Stromal cell of bone marrow (primary cell): ENCODE measurements at regions not wholly inside any gene's neighbourhood (a gene's known extent, or its start where the extent isn't known, plus 50 kb on each side); places are given as distances from the start of the nearest gene placed in this dataset.
"Not testable (repeated sequence)": the region's sequence is repeated elsewhere in the genome, so short reads cannot be mapped to it uniquely, and the experiment has no call there.

Source experiments
- DNase-seq: peaks from one replicate; pipeline ENCODE4 v3.0.0-alpha.2; 2012; ENCODE audit warnings: low read depth

DNA sequence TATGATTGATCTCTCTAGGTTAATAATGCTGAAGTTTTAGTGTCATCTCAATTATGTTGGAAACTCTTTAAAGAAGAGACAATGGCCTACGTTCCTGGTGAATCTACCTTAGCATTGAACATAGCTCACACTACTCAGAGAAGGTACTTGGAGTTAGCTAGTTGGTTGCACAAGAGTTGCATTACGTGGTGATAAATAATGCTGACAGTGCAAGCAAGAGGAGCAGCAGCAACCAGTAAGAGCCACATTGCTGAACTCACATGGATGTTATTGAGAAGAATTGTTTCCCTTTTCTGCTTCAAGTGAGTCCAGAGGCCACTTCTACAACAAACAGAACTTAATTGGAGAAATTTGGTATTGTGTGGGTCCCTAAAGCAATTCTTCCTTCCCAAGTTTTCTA, 737.1 kb downstream of the TDRD15 start:
- DNase-seq: no peak

GRCh38 chr2:21866316-21866715, 742.5 kb downstream of the TDRD15 start:
- DNase-seq: no peak

DNA sequence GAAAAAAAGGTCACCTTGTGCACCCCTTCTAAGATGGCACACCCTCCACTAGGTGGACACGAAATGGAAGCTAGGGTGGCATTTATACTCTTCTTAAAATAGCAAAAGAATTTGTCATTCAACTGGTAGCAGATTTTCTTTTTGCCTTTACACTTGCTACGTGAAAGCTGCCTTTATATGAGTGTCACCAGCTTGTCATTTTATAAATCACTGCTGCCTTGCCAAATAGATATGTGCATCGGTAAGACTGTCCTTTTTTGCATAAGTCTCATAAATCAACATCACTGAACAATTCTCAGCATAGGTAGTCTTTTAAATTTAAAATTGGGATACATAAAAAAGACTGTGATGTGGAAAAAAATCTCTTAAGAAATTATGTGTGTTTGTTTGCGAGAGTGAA, 764.1 kb downstream of the TDRD15 start:
- DNase-seq: no peak

DNA sequence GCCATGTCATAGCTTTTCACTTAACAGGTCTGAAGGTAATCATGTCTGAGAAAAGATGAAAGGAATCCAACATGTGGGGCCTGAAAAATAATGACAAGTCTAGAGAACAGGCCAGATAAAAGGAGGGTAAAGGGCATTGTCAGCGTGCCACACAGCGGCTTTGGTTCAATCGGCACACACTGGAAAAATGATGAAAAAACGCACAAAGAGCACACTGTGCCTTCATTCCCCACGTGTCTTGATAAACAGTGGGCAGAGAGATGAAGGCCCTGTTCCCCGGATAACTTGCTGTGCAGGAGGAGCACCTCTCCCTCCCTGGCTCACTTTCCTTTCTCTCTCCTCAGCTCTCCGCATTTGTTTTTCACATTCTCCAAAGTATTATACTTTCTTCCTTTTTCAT, 766.3 kb downstream of the TDRD15 start:
- no peak for DNase-seq

DNA sequence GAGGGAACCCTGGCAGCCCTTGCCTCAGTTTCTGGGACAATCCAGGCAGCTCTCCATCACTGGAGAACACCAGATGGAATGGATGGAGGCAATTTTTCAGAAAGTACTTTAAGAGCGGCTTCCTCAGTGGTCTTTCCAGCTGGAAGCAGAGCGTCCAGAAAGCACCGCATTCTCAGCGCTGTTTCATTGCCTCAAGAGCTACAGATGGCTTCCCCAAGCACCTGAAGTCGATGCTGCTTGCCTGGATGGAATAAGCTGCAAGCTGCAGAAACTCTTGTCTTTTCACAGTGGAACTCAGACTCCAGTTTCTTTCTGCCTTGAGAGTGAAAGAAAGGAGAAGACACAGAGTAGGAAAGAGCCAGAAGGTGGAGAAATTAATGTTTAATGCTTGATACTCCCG, 766.9 kb downstream of the TDRD15 start:
- DNase-seq: no peak

DNA sequence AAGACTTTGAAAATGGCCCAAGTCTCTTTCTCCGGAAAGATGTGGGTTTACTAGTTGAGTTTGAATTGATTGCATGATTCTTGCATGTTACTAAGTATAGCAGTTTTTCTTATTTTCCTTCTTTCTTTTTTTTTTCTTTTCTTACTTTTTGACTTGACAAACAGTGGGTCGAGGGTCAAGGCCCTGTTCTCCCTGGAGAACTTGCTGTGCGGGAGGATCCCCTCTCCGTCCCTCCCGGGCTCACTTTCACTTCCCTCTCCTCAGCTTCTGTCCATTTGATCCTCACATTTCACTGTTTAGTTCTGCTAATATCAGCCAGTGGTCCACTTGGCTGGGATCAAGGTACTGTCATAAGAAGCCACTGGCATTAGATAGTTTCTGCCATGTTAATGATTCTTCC, 767.4 kb downstream of the TDRD15 start:
- no peak for DNase-seq

- DNase-seq: no peak
These were observed 768.4 kb downstream of the TDRD15 start for GRCh38 chr2:21892140-21892539.

DNA sequence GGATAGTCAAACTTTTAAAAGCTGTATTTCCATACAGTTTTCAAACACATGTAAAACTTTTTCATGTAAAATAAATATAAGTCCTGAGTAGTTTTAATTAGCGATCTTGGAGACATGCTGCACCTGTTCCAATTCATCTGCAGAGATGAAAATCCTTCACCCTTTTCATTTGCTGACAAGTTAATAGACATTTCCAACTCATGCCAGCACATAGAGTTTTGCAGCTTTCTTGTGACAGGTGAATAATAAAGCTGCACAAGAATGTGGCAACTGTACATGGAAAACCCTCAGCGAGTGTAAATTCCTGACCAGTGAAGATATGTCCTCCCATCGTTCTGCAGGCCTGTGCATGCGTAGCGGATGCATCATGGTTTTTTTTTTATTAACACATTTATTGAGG, 771.4 kb downstream of the TDRD15 start:
- no peak for DNase-seq

DNA sequence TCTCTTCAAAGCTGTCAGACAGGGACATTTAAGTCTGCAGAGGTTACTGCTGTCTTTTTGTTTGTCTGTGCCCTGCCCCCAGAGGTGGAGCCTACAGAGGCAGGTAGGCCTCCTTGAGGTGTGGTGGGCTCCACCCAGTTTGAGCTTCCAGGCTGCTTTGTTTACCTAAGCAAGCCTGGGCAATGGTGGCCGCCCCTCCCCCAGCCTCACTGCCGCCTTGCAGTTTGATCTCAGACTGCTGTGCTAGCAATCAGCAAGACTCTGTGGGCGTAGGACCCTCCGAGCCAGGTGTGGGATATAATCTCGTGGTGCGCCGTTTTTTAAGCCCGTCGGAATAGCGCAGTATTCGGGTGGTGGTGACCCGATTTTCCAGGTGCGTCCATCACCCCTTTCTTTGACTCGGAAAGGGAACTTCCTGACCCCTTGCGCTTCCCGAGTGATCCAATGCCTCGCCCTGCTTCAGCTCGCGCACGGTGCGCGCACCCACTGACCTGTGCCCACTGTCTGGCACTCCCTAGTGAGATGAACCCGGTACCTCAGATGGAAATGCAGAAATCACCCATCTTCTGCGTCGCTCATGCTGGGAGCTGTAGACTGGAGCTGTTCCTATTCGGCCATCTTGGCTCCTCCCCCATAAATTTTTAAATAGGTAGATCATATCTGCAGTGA, 785.1 kb downstream of the TDRD15 start:
- DNase-seq: not testable (repeated sequence)

GRCh38 chr2:21910832-21911507, 787.2 kb downstream of the TDRD15 start:
- no peak for DNase-seq

- no peak for DNase-seq
These were observed 788.6 kb downstream of the TDRD15 start for GRCh38 chr2:21912405-21912804.

GRCh38 chr2:21915201-21915600, 791.4 kb downstream of the TDRD15 start:
- no peak for DNase-seq

DNA sequence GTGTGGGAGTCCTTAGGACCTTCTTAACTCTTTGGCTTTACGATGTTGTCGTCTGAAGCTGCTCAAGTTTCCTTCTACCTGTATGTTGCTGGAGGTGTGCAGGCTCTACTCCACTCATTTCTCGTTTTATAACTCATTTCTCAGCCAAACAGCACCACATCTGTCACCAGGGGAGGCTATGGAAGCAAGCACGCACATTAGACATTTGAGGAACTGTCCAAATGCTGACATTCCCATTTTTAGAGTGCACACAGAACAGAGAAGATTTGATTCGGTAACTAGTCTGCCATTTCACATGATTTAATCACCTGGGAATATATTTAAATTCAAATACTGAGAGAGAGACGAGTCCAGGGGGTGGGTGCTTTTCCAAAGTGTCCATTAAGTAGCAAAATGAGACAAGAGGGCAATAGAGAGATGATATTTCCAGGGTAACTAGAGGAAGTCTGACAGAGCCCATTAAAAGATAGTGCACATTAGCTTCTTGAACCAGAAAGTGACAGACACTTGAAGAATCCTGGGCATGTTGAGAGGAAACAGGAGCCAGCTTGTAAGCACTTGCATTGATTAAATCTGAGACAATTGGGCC, 793.3 kb downstream of the TDRD15 start:
- DNase-seq: no peak

- no peak for DNase-seq
These were observed 797.0 kb downstream of the TDRD15 start for GRCh38 chr2:21920721-21921120.

GRCh38 chr2:21924640-21925285, 801.0 kb downstream of the TDRD15 start:
- DNase-seq: no peak

GRCh38 chr2:21928292-21928691, 804.5 kb downstream of the TDRD15 start:
- no peak for DNase-seq

- no peak for DNase-seq
These were observed 806.5 kb downstream of the TDRD15 start for GRCh38 chr2:21930226-21930625.

GRCh38 chr2:21939967-21940366, 816.2 kb downstream of the TDRD15 start:
- DNase-seq: peak; percentile 82

- no peak for DNase-seq
These were observed 820.8 kb downstream of the TDRD15 start for GRCh38 chr2:21944536-21944935.

GRCh38 chr2:21945658-21946057, 821.9 kb downstream of the TDRD15 start:
- DNase-seq: no peak

GRCh38 chr2:21947046-21947445, 823.3 kb downstream of the TDRD15 start:
- no peak for DNase-seq

DNA sequence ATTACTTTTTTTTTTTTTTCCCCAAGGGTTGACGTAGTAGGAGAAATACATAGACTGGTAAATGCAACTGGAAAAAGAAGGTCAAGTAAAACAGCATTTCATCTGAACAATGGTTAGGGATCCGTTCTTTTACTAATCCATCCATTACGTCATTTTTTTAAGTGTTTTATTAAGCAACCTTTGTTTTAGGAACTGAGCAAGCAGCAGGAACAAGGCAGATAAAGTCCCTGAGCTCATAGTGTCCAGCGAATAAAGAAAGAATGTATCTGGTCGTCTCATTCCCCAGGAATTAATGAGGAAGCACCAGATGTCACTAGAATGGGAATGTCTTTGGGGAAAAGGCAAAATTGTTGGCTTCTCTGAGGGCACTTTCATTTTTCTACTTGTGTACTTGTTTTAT, 842.4 kb downstream of the TDRD15 start:
- DNase-seq: no peak

- DNase-seq: no peak
These were observed 847.2 kb downstream of the TDRD15 start for GRCh38 chr2:21970971-21971370.
